SU-DHL-6 (cell line): ENCODE measurements at regions not wholly inside any gene's neighbourhood (a gene's known extent, or its start where the extent isn't known, plus 50 kb on each side); places are given as distances from the start of the nearest gene placed in this dataset.

Source experiments
- CTCF ChIP-seq: fragments of 200-600 bp; sonication (generic); IDR thresholded peaks from one replicate; pipeline ENCODE4 v1.5.1; 2017; ENCODE audit warnings: antibody characterized with exemption, mild to moderate bottlenecking, low read length, moderate library complexity; ENCODE audit not compliant: insufficient read depth, poor library complexity, severe bottlenecking
- EZH2phosphoT487 ChIP-seq: fragments of 200-600 bp; sonication (generic), shearing (Covaris generic); conservative IDR thresholded peaks from 2 replicates; pipeline ENCODE4 v1.6.1; 2018; ENCODE audit warnings: mild to moderate bottlenecking, antibody characterized with exemption, low read length, moderate library complexity, mixed read lengths

- TF ChIP-seq CTCF: no peak
- TF ChIP-seq EZH2phosphoT487: no peak
Observed at GRCh38 chr15:94638183-94638582, 406.8 kb downstream of the MCTP2 start.
